SK-N-SH (cell line): ENCODE measurements at regions not wholly inside any gene's neighbourhood (a gene's known extent, or its start where the extent isn't known, plus 50 kb on each side); places are given as distances from the start of the nearest gene placed in this dataset.

ENCODE experiments used
- CTCF ChIA-PET: fragments of 300-600, 350-600 bp; formaldehyde crosslinking; extraction: SDS; loops from one replicate; lab custom pipeline; 2021; lab: Yijun Ruan, JAX
- POLR2A ChIA-PET: fragments of 350-600 bp; sonication (Branson Sonifier 250); formaldehyde crosslinking; extraction: SDS; loops from one replicate; lab custom pipeline; 2020; ENCODE audit warnings: antibody characterized with exemption, inconsistent platforms; lab: Yijun Ruan, JAX
- DNase-seq: peaks from one replicate; pipeline ENCODE4 v3.0.0; 2012
- H2AFZ ChIP-seq: fragments of 200-600 bp; sonication (generic); 2 replicates; pipeline ENCODE4 v1.8.1; 2016; ENCODE audit warnings: antibody characterized with exemption, mild to moderate bottlenecking, low read depth
- H3F3A ChIP-seq: fragments of 200-600 bp; sonication (generic); replicated peaks from 2 replicates; pipeline ENCODE3; 2016; ENCODE audit warnings: antibody characterized with exemption, mild to moderate bottlenecking; ENCODE audit not compliant: insufficient read depth
- H3K27ac ChIP-seq, 2 experiments: fragments of 200-500 bp in 1 of 2; fragments of 200-600 bp in 1 of 2; sonication (Bioruptor generic) in 1 of 2; sonication (generic), shearing (Covaris generic) in 1 of 2; 2 replicates each; pipeline versions ENCODE4 v1.5.1 to v1.6.1; 2014 to 2016; ENCODE audit warnings: low read depth in 2 of 2, inconsistent platforms in 1 of 2, low read length in 1 of 2, mild to moderate bottlenecking in 1 of 2, mixed read lengths in 1 of 2
- H3K27me3 ChIP-seq: fragments of 200-600 bp; sonication (generic), shearing (Covaris generic); 2 replicates; pipeline ENCODE4 v1.6.1; 2016; ENCODE audit warnings: mixed run types; ENCODE audit not compliant: insufficient read depth
- H3K36me3 ChIP-seq, 2 experiments: fragments of 200-500 bp in 1 of 2; fragments of 200-600 bp in 1 of 2; sonication (Bioruptor generic) in 1 of 2; sonication (generic) in 1 of 2; replicated peaks in 1 of 2; 2 replicates each; pipeline versions ENCODE3 to v1.5.1; 2014 to 2016; ENCODE audit warnings: low read length in 1 of 2, mild to moderate bottlenecking in 1 of 2; ENCODE audit not compliant: insufficient read depth in 2 of 2, control insufficient read depth in 1 of 2
- H3K4me1 ChIP-seq, 2 experiments: fragments of 200-500 bp in 1 of 2; fragments of 200-600 bp in 1 of 2; sonication (Bioruptor generic) in 1 of 2; sonication (generic), shearing (Covaris generic) in 1 of 2; 2 replicates each; pipeline versions ENCODE4 v1.5.1 to v1.6.1; 2014 to 2016; ENCODE audit warnings: low read depth in 1 of 2, low read length in 1 of 2, mixed run types in 1 of 2; ENCODE audit not compliant: insufficient read depth in 2 of 2, control insufficient read depth in 1 of 2
- H3K4me2 ChIP-seq: fragments of 200-600 bp; sonication (generic), shearing (Covaris generic); 2 replicates; pipeline ENCODE4 v1.6.1; 2017; ENCODE audit warnings: mixed run types
- H3K4me3 ChIP-seq, 2 experiments: fragments of 200-500 bp in 1 of 2; fragments of 200-600 bp in 1 of 2; sonication (Bioruptor generic) in 1 of 2; sonication (generic), shearing (Covaris generic) in 1 of 2; 2 replicates each; pipeline versions ENCODE4 v1.5.1 to v1.8.1; 2014 to 2016; ENCODE audit warnings: low read depth in 2 of 2, inconsistent platforms in 1 of 2, low read length in 1 of 2, mild to moderate bottlenecking in 1 of 2, mixed read lengths in 1 of 2, moderate library complexity in 1 of 2
- H3K79me2 ChIP-seq: fragments of 200-600 bp; sonication (generic); 2 replicates; pipeline ENCODE4 v1.8.1; 2017; ENCODE audit warnings: mild to moderate bottlenecking; ENCODE audit not compliant: insufficient read depth
- H3K9ac ChIP-seq: fragments of 200-600 bp; sonication (generic); 2 replicates; pipeline ENCODE4 v1.6.1; 2017; ENCODE audit warnings: mixed run types
- H3K9me2 ChIP-seq: fragments of 200-600 bp; sonication (generic); 2 replicates; pipeline ENCODE4 v1.6.1; 2017; ENCODE audit warnings: mixed run types
- H3K9me3 ChIP-seq: fragments of 200-600 bp; sonication (generic); 2 replicates; pipeline ENCODE4 v1.6.1; 2017; ENCODE audit warnings: mixed run types, mild to moderate bottlenecking, moderate library complexity
- H4K20me1 ChIP-seq: fragments of 200-600 bp; sonication (generic); 2 replicates; pipeline ENCODE4 v1.6.1; 2017; ENCODE audit warnings: mild to moderate bottlenecking, mixed run types; ENCODE audit not compliant: insufficient read depth
- CHD2 ChIP-seq: fragments of 150-350 bp; IDR thresholded peaks from 2 replicates; pipeline ENCODE4 v1.6.1; 2018; ENCODE audit warnings: low read length; ENCODE audit not compliant: partially characterized antibody
- ELF1 ChIP-seq: IDR thresholded peaks from 2 replicates; pipeline ENCODE4 v1.4.0; 2012
- EP300 ChIP-seq, 2 experiments: IDR thresholded peaks; 2 replicates each; pipeline versions ENCODE4 v1.4.0 to v1.6.1; 2012; ENCODE audit warnings: borderline replicate concordance in 1 of 2, low read depth in 1 of 2, low read length in 1 of 2
- EZH2phosphoT487 ChIP-seq: fragments of 200-600 bp; sonication (generic); IDR thresholded peaks from 2 replicates; pipeline ENCODE4 v1.6.1; 2017; ENCODE audit warnings: low read depth, mixed run types, mild to moderate bottlenecking, antibody characterized with exemption, moderate library complexity, borderline replicate concordance
- FOXJ3 ChIP-seq: sonication (generic); formaldehyde crosslinking; IDR thresholded peaks from 2 replicates; pipeline ENCODE4 v1.5.1; 2020; ENCODE audit warnings: mild to moderate bottlenecking, missing genetic modification reagents
- FOXM1 ChIP-seq: IDR thresholded peaks from 2 replicates; pipeline ENCODE4 v1.4.0; 2012; ENCODE audit warnings: low read depth, mild to moderate bottlenecking
- GABPA ChIP-seq: IDR thresholded peaks from 2 replicates; pipeline ENCODE4 v1.4.0; 2012; ENCODE audit warnings: low read depth, mild to moderate bottlenecking
- IRF3 ChIP-seq: fragments of 150-350 bp; IDR thresholded peaks from 2 replicates; pipeline ENCODE4 v1.6.1; 2016; ENCODE audit warnings: mild to moderate bottlenecking, low read depth, low read length
- MXI1 ChIP-seq: IDR thresholded peaks from 2 replicates; pipeline ENCODE4 v1.6.1; 2012; ENCODE audit warnings: mild to moderate bottlenecking, low read depth, low read length, improper control_type of control experiment
- NFIC ChIP-seq: IDR thresholded peaks from 2 replicates; pipeline ENCODE4 v1.4.0; 2012; ENCODE audit warnings: borderline replicate concordance
- PBX3 ChIP-seq: IDR thresholded peaks from 2 replicates; pipeline ENCODE4; 2012
- POLR2AphosphoS5 ChIP-seq: IDR thresholded peaks from 2 replicates; pipeline ENCODE4 v1.6.1; 2012; ENCODE audit warnings: low read depth, low read length
- RAD21 ChIP-seq: IDR thresholded peaks from 2 replicates; pipeline ENCODE4 v1.6.1; 2012; ENCODE audit warnings: mild to moderate bottlenecking, low read length
- RCOR1 ChIP-seq: fragments of 150-350 bp; IDR thresholded peaks from 2 replicates; pipeline ENCODE4 v1.6.1; 2017; ENCODE audit warnings: antibody characterized with exemption, low read length
- REST ChIP-seq: IDR thresholded peaks from 2 replicates; pipeline ENCODE4 v1.6.1; 2012; ENCODE audit warnings: mild to moderate bottlenecking, low read depth, low read length, moderate library complexity
- RFX5 ChIP-seq: IDR thresholded peaks from 2 replicates; pipeline ENCODE4 v1.6.1; 2012; ENCODE audit warnings: mild to moderate bottlenecking, improper control_type of control experiment, low read length
- TAF1 ChIP-seq: IDR thresholded peaks from 2 replicates; pipeline ENCODE4 v1.6.1; 2012; ENCODE audit warnings: low read depth, mild to moderate bottlenecking, low read length, moderate library complexity, borderline replicate concordance
- TCF12 ChIP-seq: IDR thresholded peaks from 2 replicates; pipeline ENCODE4 v1.4.0; 2012
- TEAD4 ChIP-seq: IDR thresholded peaks from 2 replicates; pipeline ENCODE4 v1.4.0; 2012; ENCODE audit warnings: mild to moderate bottlenecking, borderline replicate concordance; ENCODE audit not compliant: insufficient read depth
- WGBS: methylation state at CpG from one replicate; pipeline ENCODE4 v1.1.6; 2017; ENCODE audit warnings: low lambda C conversion rate; 5-methylcytosine and 5-hydroxymethylcytosine counted together
- TF ChIP-seq, protein P1 (sequence below): IDR thresholded peaks from 2 replicates; pipeline ENCODE4 v1.4.0; 2012; ENCODE audit warnings: low read depth, borderline replicate concordance
- TF ChIP-seq, protein P2 (sequence below): fragments of 150-350 bp; IDR thresholded peaks from 2 replicates; pipeline ENCODE4 v1.6.1; 2017; ENCODE audit warnings: antibody characterized with exemption, low read length, low read depth, borderline replicate concordance

DNA sequence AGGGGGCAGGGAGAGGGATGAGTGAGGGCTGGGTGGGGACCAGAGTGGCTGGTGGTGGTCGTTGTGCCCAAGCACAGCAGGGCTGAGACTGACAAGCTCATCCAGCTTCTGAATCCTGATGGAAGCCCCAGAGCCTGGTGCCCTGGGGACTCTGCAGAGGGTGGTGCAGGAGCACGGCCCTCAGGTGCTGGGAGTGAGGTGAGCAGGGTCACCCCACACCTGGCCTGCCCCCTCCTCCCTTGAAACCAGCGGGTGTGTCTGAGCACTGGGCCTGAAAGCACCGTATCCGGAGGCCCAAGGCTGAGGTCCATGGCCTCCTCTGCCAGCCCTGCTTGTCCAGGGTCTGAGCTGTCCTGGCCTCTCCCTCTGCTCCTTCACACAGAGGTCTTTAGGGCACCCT, 218.2 kb downstream of the ZNF248 start:
- WGBS = 20% methylated on average over 2 of the region's 5 CpGs
- no peak overlapping the region for H3K4me3 ChIP-seq
- no peaks in the 10 kb centered on the region for H3F3A ChIP-seq

DNA sequence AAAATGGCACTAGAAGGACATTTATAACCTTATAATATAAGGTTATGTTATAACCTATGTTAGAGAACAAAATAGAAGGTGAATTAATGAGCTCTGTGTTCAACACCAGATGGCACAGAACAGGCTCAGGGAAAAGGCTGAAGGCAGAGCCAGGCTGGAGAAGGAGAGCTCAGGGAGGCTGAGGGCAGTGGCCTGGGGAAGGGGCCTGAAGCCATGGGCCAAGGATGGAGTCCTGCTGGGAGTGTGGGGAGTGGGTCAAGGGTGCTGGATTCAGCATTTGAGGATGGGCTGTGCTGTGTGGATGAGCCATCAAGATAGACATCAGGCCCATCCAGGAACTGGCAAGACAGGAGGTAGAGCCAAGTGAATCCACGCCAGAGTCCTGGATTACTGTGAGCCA, 218.8 kb downstream of the ZNF248 start:
- no peaks in the 10 kb centered on the region for H3K9me3 ChIP-seq
- H2AFZ ChIP-seq = no peak overlapping the region
- no peak overlapping the region for H3K4me3 ChIP-seq
- no peaks in the 10 kb centered on the region for H3K79me2 ChIP-seq
- H3K4me1 ChIP-seq = no peaks in the 10 kb centered on the region
- CTCF ChIA-PET = no interaction called here
- H3K36me3 ChIP-seq = no peaks in the 10 kb centered on the region
- H3K27me3 ChIP-seq = no peaks in the 10 kb centered on the region
- H3K9me2 ChIP-seq = no peaks in the 10 kb centered on the region
- H3F3A ChIP-seq = no peaks in the 10 kb centered on the region
- WGBS = 20% methylated on average over 1 of the region's 1 CpG
- H3K4me2 ChIP-seq = no peak overlapping the region
- DNase-seq = no peak
- H3K9ac ChIP-seq = no peak overlapping the region
- POLR2A ChIA-PET = no interaction called here
- no peak overlapping the region for H3K27ac ChIP-seq
- H4K20me1 ChIP-seq = no peaks in the 10 kb centered on the region
- TF ChIP-seq POLR2AphosphoS5 (no peak), FOXM1 (no peak), TAF1 (no peak), RFX5 (no peak), NFIC (no peak), EZH2phosphoT487 (no peak), RCOR1 (no peak), PBX3 (no peak), TCF12 (no peak), FOXJ3 (CRISPR knock-in tag) (no peak), ELF1 (no peak), EP300 (IDR thresholded peaks at IDR 0.05; ENCODE audit: borderline replicate concordance in 1 of 2, low read depth in 1 of 2, low read length in 1 of 2) (no peak), CHD2 (no peak), REST (no peak)
- TF ChIP-seq, protein P1, sequence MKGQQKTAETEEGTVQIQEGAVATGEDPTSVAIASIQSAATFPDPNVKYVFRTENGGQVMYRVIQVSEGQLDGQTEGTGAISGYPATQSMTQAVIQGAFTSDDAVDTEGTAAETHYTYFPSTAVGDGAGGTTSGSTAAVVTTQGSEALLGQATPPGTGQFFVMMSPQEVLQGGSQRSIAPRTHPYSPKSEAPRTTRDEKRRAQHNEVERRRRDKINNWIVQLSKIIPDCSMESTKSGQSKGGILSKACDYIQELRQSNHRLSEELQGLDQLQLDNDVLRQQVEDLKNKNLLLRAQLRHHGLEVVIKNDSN = no peak

More for the DNA sequence above, 218.2 kb downstream of the ZNF248 start:
- Histone ChIP-seq H2AFZ (no peak overlapping the region), H3K79me2 (no peaks in the 10 kb centered on the region), H3K9ac (no peak overlapping the region), H3K36me3 (no peaks in the 10 kb centered on the region), H3K4me2 (no peak overlapping the region), H3K4me1 (no peaks in the 10 kb centered on the region), H3K9me2 (no peaks in the 10 kb centered on the region), H3K27me3 (no peaks in the 10 kb centered on the region), H3K9me3 (no peaks in the 10 kb centered on the region), H3K27ac (no peak overlapping the region), H4K20me1 (no peaks in the 10 kb centered on the region)
- DNase-seq = no peak
- POLR2A ChIA-PET = no interaction called here
- TF ChIP-seq, protein P2, sequence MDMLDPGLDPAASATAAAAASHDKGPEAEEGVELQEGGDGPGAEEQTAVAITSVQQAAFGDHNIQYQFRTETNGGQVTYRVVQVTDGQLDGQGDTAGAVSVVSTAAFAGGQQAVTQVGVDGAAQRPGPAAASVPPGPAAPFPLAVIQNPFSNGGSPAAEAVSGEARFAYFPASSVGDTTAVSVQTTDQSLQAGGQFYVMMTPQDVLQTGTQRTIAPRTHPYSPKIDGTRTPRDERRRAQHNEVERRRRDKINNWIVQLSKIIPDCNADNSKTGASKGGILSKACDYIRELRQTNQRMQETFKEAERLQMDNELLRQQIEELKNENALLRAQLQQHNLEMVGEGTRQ = no peak
- no peak for TF ChIP-seq RAD21
- no peak for TF ChIP-seq MXI1
- no peak for TF ChIP-seq GABPA
- no peak for TF ChIP-seq RCOR1
- TF ChIP-seq FOXM1 = no peak
- no peak for TF ChIP-seq ELF1
- no peak for TF ChIP-seq POLR2AphosphoS5
- no peak for TF ChIP-seq IRF3
- no peak for TF ChIP-seq FOXJ3 (CRISPR knock-in tag)
- TF ChIP-seq CHD2 = no peak
- TF ChIP-seq EZH2phosphoT487 = no peak
- no peak for TF ChIP-seq TEAD4
- TF ChIP-seq, all 33 proteins: peak for 0
- CTCF ChIA-PET = no interaction called here
